ENCODE measurements at regions not wholly inside any gene's neighbourhood (a gene's known extent, or its start where the extent isn't known, plus 50 kb on each side); places are given as distances from the start of the nearest gene placed in this dataset.

GRCh38 chr10:64365663-64366062, 844.5 kb downstream of the REEP3 start:
- TF ChIP-seq CTCF (IDR thresholded peaks at IDR 0.05; ENCODE audit: borderline replicate concordance, insufficient read depth, low read depth, low read length) = no peak

GRCh38 chr10:64368298-64368697, 847.1 kb downstream of the REEP3 start:
- TF ChIP-seq CTCF (IDR thresholded peaks at IDR 0.05; ENCODE audit: borderline replicate concordance, insufficient read depth, low read depth, low read length) = no peak
- H3K4me3 ChIP-seq (ENCODE audit: low read depth, low read length) = no peak overlapping the region

More at GRCh38 chr10:64365663-64366062, 844.5 kb downstream of the REEP3 start:
- no peak overlapping the region for H3K4me3 ChIP-seq (ENCODE audit: low read depth, low read length)

GRCh38 chr10:64369885-64370773, 848.9 kb downstream of the REEP3 start:
- H3K4me3 ChIP-seq (ENCODE audit: low read depth, low read length) = no peak overlapping the region
- no peak for TF ChIP-seq CTCF (IDR thresholded peaks at IDR 0.05; ENCODE audit: borderline replicate concordance, insufficient read depth, low read depth, low read length)

GRCh38 chr10:64374346-64374745, 853.1 kb downstream of the REEP3 start:
- H3K4me3 ChIP-seq (ENCODE audit: low read depth, low read length) = no peak overlapping the region
- TF ChIP-seq CTCF (IDR thresholded peaks at IDR 0.05; ENCODE audit: borderline replicate concordance, insufficient read depth, low read depth, low read length) = no peak

GRCh38 chr10:64376167-64376566, 855.0 kb downstream of the REEP3 start:
- H3K4me3 ChIP-seq (ENCODE audit: low read depth, low read length) = no peak overlapping the region
- no peak for TF ChIP-seq CTCF (IDR thresholded peaks at IDR 0.05; ENCODE audit: borderline replicate concordance, insufficient read depth, low read depth, low read length)

- TF ChIP-seq CTCF (IDR thresholded peaks at IDR 0.05; ENCODE audit: borderline replicate concordance, insufficient read depth, low read depth, low read length) = no peak
- no peak overlapping the region for H3K4me3 ChIP-seq (ENCODE audit: low read depth, low read length)
These were observed 858.7 kb downstream of the REEP3 start for GRCh38 chr10:64379898-64380297.

GRCh38 chr10:64385355-64385754, 864.2 kb downstream of the REEP3 start:
- no peak overlapping the region for H3K4me3 ChIP-seq (ENCODE audit: low read depth, low read length)
- no peak for TF ChIP-seq CTCF (IDR thresholded peaks at IDR 0.05; ENCODE audit: borderline replicate concordance, insufficient read depth, low read depth, low read length)

Data from GM12875 (cell line).